Osteoblast (primary cell): ENCODE measurements at regions not wholly inside any gene's neighbourhood (a gene's known extent, or its start where the extent isn't known, plus 50 kb on each side); places are given as distances from the start of the nearest gene placed in this dataset.
"Not testable (repeated sequence)": the region's sequence is repeated elsewhere in the genome, so short reads cannot be mapped to it uniquely, and the experiment has no call there.

Experiments
- DNase-seq: peaks from one replicate; pipeline ENCODE4 v3.0.0; 2011; ENCODE audit warnings: low spot score, mixed read lengths; ENCODE audit not compliant: insufficient read length; ENCODE audit errors: missing footprints
- H2AFZ ChIP-seq: 2 replicates; pipeline ENCODE4 v1.6.0; 2011; ENCODE audit warnings: mild to moderate bottlenecking, low read length
- H3K27ac ChIP-seq: 2 replicates; pipeline ENCODE4 v1.5.1; 2011; ENCODE audit warnings: mild to moderate bottlenecking, low read depth, low read length, moderate library complexity
- H3K27me3 ChIP-seq: 2 replicates; pipeline ENCODE4 v1.6.0; 2012; ENCODE audit warnings: mild to moderate bottlenecking, control low read depth, inconsistent platforms, low read length, moderate library complexity; ENCODE audit not compliant: insufficient read depth
- H3K36me3 ChIP-seq: 2 replicates; pipeline ENCODE4 v1.5.1; 2011; ENCODE audit warnings: mild to moderate bottlenecking, low read length, control low read depth, moderate library complexity; ENCODE audit not compliant: insufficient read depth
- H3K4me1 ChIP-seq: 2 replicates; pipeline ENCODE4 v1.5.1; 2011; ENCODE audit warnings: mild to moderate bottlenecking, low read length, control low read depth, moderate library complexity; ENCODE audit not compliant: insufficient read depth
- H3K4me2 ChIP-seq: 2 replicates; pipeline ENCODE4 v1.6.0; 2011; ENCODE audit warnings: mild to moderate bottlenecking, low read length; ENCODE audit not compliant: insufficient read depth
- H3K4me3 ChIP-seq: fragments of 200-600 bp; sonication (generic); 3 replicates; pipeline ENCODE4 v1.5.1; 2012; ENCODE audit warnings: mild to moderate bottlenecking, low read length, inconsistent platforms; ENCODE audit not compliant: insufficient read depth
- H3K79me2 ChIP-seq: 2 replicates; pipeline ENCODE4 v1.6.0; 2012; ENCODE audit warnings: mild to moderate bottlenecking, low read length, control low read depth, inconsistent platforms; ENCODE audit not compliant: insufficient read depth
- H3K9me3 ChIP-seq: 2 replicates; pipeline ENCODE4 v1.5.1; 2011; ENCODE audit warnings: low read depth, low read length, control low read depth
- H4K20me1 ChIP-seq: 2 replicates; pipeline ENCODE4 v1.6.0; 2012; ENCODE audit warnings: mild to moderate bottlenecking, low read length, control low read depth; ENCODE audit not compliant: insufficient read depth
- CTCF ChIP-seq: IDR thresholded peaks from 2 replicates; pipeline ENCODE4 v1.5.1; 2011; ENCODE audit warnings: mild to moderate bottlenecking, low read depth, low read length, moderate library complexity; ENCODE audit errors: extremely low read depth

GRCh38 chr7:98735801-98736200 is 118.7 kb downstream of the NPTX2 start:
- no peak for TF ChIP-seq CTCF
- Histone ChIP-seq H2AFZ (no peak overlapping the region), H3K9me3 (peaks cover 2% of the 10 kb centered on the region), H3K4me3 (no peak overlapping the region), H3K27ac (no peak overlapping the region), H3K4me2 (no peak overlapping the region), H3K79me2 (no peaks in the 10 kb centered on the region), H3K4me1 (no peaks in the 10 kb centered on the region), H3K36me3 (no peaks in the 10 kb centered on the region), H3K27me3 (peaks cover 2% of the 10 kb centered on the region), H4K20me1 (no peaks in the 10 kb centered on the region)
- no peak for DNase-seq

GRCh38 chr7:98736461-98736860 is 119.4 kb downstream of the NPTX2 start:
- not testable (repeated sequence) for H3K27ac ChIP-seq, H2AFZ ChIP-seq, H3K27me3 ChIP-seq, H3K4me1 ChIP-seq, H3K4me3 ChIP-seq, H3K36me3 ChIP-seq, DNase-seq, H3K9me3 ChIP-seq, H3K4me2 ChIP-seq, H3K79me2 ChIP-seq, H4K20me1 ChIP-seq

GRCh38 chr7:98737176-98737575 is 120.1 kb downstream of the NPTX2 start:
- Histone ChIP-seq H3K4me2 (no peak overlapping the region), H4K20me1 (no peaks in the 10 kb centered on the region), H3K36me3 (no peaks in the 10 kb centered on the region), H3K9me3 (peaks cover 2% of the 10 kb centered on the region), H3K27ac (no peak overlapping the region), H3K4me3 (no peak overlapping the region), H3K4me1 (no peaks in the 10 kb centered on the region), H2AFZ (no peak overlapping the region), H3K79me2 (no peaks in the 10 kb centered on the region), H3K27me3 (peaks cover 2% of the 10 kb centered on the region)
- DNase-seq = no peak
- TF ChIP-seq CTCF = no peak

GRCh38 chr7:98740643-98741042 is 123.6 kb downstream of the NPTX2 start:
- TF ChIP-seq CTCF = no peak
- H3K4me3 ChIP-seq = no peak overlapping the region
- peaks cover 2% of the 10 kb centered on the region for H3K27me3 ChIP-seq
- no peaks in the 10 kb centered on the region for H3K9me3 ChIP-seq
- H4K20me1 ChIP-seq = no peaks in the 10 kb centered on the region
- no peaks in the 10 kb centered on the region for H3K4me1 ChIP-seq
- no peak overlapping the region for H2AFZ ChIP-seq
- H3K79me2 ChIP-seq = no peaks in the 10 kb centered on the region
- no peaks in the 10 kb centered on the region for H3K36me3 ChIP-seq
- no peak overlapping the region for H3K4me2 ChIP-seq
- DNase-seq = no peak
- no peak overlapping the region for H3K27ac ChIP-seq
